NT2/D1 (cell line): ENCODE measurements at regions not wholly inside any gene's neighbourhood (a gene's known extent, or its start where the extent isn't known, plus 50 kb on each side); places are given as distances from the start of the nearest gene placed in this dataset.

Experiments used
- SUZ12 ChIP-seq: IDR thresholded peaks from 2 replicates; pipeline ENCODE4 v1.6.1; 2011; ENCODE audit not compliant: insufficient read length, insufficient read depth; ENCODE audit errors: extremely low read depth
- ZNF274 ChIP-seq: IDR thresholded peaks from 2 replicates; pipeline ENCODE4 v1.6.1; 2011; ENCODE audit warnings: mild to moderate bottlenecking, low read depth, low read length

DNA sequence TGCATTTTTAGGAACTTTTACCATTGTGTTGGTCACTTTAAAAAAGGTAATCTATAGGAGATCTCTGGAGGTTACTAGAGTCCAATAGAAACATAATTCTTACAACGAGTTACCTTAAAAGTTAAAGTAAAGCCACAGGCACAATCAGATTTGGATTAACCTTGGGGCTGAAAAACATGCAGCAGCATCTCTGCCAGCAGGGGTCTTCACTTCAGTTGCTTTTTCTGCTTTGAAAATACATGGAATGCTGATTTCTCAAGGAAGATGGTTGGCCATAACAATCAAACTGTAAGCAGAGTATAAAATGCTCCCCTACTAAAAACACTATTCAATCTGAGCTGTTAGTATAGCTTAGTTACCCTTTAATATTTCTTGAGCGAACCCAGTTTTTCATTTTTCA is 1072.3 kb upstream of the PCDH10 start:
- TF ChIP-seq SUZ12, result no peak
- no peak for TF ChIP-seq ZNF274
